Umbilical cord (tissue), 1 donor: ENCODE measurements at regions not wholly inside any gene's neighbourhood (a gene's known extent, or its start where the extent isn't known, plus 50 kb on each side); places are given as distances from the start of the nearest gene placed in this dataset.

Experiments
- DNase-seq: peaks from one replicate; pipeline ENCODE4 v3.0.0-alpha.2; 2015; ENCODE audit warnings: low spot score

DNA sequence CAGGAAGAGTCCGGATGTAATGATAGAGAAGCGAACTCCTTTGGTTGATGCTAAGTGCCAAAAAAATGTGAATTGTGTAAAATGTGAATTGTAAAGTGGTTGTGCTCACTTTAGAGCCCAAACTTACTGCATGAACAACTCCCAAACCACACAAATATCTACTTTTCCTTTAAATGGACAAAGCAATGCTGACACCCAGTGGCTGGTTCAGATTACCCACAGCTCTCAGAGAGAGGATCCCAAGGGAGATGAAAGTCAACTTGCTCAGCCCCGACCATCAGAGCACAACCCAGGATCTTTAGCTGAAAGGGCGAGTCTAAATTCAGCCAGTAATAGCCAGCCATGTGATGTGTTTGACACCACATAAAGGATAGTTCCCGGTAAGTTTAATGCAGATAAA is 133.7 kb downstream of the NMUR2 start:
- DNase-seq, result peak; percentile 55

DNA sequence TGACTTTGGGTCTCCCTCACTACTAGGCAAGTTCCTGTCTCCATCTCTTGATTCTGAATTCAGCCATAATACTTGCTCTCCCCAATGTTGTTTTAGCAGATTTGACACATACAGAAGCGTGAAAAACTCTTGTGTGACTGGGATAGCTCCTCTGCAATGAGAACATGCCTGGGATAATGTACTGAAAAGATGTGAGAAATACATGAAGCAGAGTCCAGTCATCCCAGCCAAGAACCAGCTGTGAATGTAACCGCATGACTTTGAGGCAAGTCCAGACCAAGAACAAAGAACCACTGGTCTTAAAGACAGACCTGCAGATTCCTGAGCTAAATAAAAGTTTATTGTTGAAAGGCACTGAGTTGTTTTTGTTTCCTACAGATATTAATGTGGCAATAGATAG is 135.0 kb downstream of the NMUR2 start:
- DNase-seq, result peak; percentile 30

DNA sequence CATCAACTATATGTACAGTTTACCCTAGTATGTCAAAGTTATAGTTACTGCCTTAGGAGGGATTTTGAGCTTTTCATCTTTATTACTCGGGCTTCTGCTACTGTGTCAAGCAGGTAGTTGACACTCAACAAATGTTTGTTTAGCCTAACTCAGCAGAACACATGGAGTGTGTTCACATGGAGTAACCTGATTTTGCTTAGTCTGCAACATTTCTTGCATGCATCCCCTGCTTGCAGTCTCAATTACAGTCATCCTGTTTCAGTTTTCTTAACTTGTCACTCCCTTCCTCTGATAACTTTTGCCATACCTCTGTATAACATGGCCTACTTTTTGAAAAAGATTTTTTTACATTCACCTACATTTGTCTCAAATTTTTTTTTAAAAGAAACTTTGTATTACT is 135.5 kb downstream of the NMUR2 start:
- no peak for DNase-seq

DNA sequence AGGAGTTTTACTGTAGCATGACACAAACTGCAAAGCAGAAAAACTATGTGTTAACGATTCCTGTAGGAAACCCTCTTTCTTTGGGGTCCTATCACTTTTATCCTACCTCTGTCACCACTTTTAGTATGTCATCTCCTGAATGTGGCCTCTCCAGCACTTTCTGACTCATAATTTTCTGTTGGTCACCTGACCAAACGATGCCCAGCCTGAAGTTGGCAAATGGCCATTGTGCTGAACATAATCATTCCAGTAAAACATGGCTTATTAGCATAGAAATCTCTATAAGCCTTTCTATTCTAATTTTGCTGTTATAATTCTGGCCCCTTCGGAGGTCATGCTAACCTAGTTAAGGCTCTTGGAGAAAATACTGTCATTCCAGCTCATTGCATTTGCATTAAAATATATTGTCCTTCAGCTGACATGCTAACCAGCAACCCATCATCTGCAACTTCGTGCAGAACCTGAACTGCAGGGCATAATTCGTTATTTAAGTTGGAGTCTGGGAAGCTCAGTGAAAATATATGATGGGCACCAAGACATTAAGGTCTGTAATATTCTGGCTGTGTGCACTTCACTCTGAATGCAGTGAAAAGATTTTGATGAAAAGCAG is 140.3 kb downstream of the NMUR2 start:
- DNase-seq, result no peak

DNA sequence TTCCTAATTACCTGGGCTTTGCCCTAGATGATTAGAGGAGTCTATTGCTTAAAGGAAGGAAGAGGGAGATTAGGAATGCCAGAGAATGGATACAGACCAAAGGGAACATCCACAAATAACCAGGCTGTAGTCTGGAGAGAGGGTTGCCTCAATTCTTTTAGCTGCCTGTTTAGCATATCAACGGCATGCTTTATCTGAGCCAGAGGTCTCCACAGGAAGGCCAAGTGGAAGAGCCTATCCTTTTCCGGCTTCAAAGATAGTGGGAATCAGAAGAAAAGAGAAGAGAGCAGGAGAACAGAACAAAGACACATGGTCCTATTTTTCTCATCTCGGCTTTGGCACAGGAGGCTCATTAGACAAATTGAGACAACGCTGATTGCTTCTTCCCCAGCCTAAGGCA is 142.4 kb downstream of the NMUR2 start:
- DNase-seq, result no peak

DNA sequence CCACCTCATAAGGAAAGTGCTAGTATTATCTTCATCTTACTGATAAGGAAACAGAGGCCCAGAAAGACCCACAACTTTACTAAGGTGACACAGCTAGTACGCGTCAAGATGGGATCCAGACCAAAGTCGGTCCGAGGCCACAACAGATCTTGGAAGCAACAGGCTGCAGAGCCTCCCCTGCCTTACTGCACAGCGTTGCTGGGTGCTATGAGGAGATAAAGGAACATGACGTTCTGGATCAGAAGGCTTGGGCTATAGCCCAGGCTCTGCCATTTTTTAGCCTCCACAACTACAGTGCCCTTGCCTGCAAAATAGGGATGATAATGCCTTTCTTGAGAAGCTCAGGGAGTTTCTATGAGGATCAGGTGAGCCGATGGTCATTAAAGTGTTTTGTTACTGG is 144.1 kb downstream of the NMUR2 start:
- DNase-seq, result no peak

DNA sequence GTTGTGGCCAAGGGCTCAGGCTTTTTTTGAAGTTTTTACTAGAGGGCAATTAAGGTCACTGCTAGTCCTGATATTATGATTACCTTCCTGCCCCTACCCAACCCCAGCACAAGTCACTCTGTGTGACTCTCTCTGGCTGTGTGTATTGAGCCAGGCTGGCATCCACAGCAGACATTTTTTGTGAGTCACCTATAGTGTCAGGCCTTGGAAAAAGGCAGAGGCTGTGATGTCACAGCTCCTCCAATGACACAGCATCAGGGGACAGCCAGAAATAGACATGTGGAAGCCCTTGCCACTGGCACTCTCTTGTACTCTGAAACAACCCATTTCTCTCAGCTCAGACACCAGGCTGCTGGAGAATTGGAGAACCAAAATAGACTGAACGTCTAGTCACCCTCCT is 145.4 kb downstream of the NMUR2 start:
- no peak for DNase-seq

DNA sequence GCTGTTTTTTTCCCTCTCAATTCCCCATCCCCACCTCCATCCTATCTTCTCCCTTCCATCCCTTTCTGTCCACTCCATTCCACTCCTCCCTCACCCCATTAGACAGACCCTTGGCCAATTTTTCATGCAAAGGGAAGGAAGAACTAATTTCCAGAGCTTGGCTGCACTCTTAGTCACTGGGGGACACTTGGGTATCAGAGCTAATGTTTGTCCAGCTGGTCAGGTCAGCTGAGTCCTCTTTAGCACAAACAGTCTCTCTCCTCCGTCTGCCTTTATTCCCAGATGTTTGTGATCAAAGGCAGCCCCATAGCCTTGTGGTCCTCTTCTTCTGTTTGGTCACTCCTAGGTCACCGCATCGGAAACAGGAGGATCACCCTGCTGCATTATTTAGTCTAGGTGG is 148.5 kb downstream of the NMUR2 start:
- DNase-seq, result no peak

DNA sequence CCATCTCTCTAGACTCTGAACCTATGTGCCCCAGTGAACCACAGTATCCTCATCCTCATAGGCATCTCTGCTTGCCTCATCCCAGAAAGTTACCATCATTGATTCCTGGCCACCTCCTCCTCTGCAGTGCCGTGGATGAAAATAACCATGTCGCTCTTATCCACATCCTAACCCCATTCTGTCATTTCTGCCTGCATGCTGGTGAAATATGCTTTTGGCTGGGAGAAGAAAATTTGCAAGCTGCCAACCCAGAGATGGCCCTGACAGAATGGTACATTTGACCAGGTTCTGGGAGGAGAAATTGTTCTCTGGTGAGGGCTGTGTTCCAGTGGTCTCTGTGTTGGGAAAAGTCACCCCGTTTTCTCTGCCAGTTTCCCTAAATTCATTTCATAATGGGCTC is 149.7 kb downstream of the NMUR2 start:
- no peak for DNase-seq

DNA sequence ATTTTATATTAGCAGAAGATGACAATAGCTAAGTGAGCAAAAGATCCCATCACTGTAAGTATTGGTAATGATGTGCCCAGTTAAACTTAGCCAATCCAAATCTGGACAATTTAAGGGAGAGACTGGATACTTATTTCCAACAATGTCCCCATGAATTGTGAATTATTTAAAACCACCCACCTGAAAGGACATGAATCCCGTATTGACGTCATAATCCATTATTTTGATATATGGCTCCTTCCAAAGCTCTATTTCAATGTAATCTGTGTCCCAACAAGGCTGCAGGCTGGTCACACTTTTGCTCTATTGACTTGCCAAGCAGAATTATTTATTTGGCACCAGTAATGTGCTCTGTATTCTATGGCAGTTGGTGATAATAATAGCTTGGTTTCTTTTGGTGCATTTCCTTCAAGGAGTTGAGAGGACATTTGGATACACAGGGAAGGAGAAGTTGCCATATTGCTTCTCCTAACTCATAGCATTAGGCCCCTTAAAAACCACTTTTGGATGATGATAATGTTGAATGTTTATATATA is 157.2 kb downstream of the NMUR2 start:
- no peak for DNase-seq

DNA sequence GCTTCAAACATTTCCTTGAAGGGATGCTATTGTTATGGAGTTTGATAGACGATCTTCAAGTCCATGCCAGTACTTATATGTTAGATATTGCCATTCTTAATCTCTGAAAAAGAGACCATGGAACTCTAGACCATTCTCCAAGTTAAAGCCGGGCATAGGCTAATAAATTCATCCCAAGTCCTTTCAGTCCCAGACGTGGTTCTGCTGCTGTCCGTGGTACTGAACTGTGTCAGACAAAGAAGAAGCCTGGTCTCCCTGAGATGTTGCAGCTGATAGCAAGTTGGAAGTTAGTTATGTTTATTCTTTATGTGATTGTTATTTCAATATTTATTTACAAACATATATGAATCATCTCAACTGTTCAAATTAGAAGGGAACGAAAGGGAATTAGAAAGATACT is 158.7 kb downstream of the NMUR2 start:
- DNase-seq, result peak; percentile 39

DNA sequence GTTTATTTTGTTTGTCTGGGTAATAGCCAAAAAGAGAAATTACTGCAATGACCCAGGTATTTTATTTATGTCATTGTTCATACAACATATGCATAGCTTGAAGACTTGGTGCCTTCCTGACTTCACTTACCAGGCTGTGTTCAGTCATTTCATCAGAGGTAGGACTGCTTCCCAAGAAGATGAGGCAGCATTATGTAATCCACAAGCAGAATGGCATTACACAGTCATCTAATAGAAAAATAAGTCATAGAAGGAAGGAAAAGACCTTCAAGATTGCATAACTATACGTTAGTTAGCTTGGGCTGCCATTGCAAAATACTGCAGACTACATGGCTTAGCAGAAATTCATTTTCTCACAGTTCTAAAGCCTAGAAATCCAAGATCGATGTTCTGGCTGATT is 167.5 kb downstream of the NMUR2 start:
- DNase-seq, result no peak

DNA sequence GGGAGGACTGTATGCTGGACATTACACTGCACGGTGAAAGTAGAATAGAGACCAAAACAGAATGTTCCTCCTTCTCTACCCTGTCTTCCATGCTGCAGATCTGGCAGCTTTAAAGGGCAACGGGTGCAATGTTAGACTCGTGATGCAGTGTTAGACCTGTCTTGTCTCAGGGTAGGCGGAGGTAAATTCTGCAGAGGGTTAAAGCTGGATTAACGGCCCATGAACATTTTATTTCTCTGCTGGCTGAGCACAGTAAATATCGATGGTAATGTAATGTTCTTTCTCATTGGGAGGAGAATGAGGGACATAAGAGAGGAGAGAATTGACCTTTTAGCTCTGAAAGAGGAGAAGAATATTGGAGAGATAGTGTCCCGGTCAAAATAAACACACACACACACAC is 178.9 kb downstream of the NMUR2 start:
- no peak for DNase-seq

DNA sequence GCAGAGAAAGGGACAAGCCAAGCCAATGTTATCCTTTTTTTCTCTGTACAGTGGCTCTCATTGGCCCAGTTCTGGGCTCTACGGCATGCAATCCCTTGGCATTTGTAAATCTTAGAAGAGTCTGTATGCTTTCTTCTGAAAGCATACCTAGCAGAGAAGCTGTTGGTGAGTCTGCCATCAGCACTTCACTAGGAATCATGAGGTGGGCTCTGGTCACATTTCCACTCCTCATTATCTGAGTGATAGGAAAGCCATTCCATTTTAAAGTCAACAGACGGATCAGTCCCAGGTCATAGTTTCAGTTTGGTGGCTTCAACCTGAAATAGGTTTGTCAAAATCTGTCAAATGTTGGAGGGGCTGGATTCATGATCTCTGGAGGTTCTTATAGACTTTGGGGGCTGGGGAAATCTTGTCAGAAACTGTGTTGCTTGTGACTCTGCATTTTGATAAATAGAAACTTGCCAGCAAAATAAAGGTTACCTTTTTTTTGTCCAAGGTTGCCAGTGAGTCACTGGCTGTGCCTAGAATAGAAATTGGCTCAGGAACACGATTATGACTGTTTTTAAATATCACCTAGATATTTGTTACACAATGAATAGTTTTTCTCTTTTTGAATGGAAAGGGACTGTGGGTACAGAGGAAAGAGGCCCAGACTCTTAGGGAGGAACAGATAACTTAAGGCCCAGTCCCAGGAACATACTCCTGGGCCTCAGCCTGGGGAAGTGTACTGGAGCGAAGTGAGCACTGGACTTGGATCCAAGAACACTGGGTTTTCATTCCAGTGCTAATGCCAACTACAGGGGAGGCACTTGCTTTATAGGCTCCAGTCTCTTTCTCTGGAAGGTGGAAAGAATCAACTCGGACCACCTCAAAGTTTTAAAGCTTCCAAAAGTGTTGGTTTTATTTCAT is 183.1 kb downstream of the NMUR2 start:
- DNase-seq, result no peak

DNA sequence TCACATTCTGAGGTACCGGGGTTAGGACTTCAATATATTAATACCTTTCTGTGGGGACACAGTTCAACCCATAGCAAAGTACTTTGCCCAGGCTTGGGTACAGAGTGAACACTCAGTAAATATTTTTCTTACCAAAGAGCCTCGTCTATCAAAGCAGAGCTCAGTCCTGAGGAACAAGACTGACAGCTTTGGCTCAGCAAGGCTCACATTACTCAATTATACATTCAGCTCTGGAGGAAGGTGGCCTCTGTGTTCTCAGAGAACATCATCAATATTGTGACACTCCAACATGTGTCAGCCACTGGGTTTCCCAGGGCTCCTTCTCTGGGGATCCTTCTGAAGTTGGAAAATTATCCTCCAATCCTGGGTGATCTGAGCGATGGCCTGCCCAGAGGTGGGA is 186.4 kb downstream of the NMUR2 start:
- no peak for DNase-seq

DNA sequence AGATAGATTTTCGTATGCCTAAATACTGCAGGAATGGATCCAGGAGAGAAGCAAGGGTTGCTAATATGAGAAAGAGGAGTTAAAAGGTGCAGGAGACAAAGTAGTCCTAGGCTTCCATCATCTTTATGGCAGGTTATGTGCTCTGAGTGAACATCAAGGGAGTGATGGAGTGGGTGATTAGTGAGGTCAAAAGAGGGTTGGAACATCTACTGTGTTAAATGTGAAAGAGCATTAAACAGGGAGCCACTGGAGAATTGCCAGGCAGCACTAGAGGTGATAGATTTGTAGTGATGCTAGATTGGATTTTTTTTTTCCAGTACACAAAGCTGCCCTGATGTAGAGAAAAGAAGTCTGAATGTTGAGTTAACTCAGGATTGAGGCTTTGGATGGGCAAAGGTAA is 199.3 kb downstream of the NMUR2 start:
- no peak for DNase-seq

DNA sequence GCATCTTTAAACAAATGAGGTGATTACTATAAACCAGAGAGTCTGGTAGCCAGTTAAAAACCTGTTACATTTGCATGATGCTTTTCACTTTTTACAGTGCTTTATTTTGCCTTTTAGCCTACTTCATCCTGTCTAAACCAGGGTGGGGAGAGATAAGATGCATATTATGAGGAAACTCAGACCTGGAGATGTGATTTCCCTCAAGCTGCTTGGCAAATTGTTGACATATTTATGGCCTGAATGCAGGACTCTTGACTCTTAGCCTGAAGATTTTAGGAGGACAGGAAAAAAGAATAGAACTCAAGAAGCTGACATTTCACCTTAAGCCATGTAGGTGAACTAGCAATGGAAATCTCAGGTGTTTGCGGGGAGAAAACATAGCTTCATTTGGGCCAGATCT is 202.8 kb downstream of the NMUR2 start:
- peak; percentile 4 for DNase-seq

DNA sequence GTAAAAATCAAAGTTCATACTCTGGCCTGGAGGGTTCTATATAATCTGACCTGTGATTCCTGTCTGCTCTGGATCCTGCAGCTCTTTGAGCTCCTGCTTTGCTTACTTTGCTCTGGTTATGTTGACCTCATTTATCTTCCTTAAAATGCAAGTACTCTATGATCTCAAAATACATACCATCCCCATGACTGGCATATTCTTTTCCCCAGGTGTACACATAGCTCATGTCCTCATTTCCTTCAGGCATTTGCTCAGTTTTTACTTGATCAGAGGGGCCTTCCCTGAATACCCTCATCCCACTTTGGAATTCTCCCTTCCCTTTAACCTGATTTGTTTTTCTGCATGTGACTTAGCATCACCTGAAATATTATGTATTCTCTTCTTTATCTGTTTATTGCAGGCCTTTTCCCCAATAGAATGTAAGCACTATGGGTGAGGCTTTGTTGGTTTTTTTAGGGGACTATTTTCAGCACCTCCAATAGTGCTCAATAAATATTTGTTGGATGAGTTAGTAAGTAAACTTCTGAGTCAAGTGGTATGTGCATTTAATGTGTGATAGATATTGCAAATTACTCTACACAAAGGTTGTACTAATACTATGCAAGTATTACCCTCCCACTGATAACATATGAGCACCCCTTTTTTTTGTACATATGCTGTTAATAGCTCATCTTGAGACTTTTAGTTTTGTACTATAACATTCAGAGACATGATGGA is 211.5 kb downstream of the NMUR2 start:
- no peak for DNase-seq

DNA sequence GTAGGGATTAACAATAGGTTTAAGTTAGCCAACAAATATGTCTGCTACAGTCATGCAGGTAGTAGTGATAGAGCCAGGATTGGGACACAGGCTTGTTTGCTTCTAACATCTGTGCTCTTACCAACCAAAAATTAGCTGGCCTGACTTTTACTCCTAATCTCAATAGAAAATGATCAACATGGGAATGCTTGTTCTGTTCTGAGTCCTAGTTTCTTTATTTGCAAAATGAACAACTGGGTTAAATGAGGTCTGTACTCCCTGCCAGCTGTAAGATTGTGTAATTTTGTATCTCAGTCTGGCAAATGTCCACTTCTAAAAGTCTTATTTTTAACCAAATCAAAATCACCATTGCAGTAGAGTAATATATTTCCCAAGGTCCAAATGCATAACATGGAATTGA is 216.8 kb downstream of the NMUR2 start:
- no peak for DNase-seq

DNA sequence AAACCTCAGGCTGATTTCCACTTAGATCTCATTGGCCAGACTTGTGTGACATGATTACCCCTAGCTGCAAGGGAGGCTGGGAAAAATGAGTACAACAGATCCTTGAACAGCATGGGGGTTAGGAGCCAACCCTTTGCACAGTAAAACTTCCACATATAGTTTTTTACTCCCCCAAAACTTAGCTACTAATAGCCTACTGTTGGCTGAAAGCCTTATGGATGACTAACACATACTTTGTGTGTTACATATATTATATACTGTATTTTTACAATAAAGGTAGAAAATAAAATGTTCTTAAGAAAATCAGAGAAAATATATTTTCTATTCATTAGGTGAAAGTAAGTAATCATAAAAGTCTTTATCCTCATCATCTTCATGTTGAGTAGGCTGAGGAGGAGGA is 217.4 kb downstream of the NMUR2 start:
- DNase-seq, result no peak

DNA sequence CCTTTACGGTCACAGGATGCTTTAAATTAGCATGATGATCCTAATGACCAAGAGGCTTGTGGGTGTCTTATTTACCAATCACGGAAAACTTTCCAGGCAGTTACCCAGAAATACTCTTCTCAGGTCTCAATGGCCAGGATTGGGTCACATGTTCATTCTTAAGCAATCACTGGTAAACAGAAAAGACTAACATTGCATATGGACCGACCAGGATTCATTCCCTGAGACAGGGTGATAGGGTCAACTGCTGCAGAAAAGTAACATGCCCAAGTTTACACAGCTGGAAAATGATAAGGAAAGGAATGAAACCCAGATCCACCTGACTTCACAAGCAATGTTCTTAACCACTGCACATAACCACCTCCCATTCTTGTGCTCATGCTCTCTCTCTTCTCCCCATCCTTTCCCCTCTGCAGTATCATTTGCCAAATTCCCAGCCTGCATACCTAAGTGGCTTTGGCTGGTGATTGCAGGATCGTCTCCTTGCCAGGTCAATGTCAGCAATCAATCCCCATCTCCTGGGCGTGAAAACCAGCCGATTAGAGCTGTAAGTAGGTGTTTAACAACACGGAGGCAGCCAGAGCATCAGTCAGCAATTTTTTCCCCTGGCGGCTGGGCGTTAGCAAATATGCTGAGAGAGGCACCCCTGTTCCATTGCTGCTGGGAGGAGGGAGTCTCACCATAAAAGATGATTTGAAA is 219.4 kb downstream of the NMUR2 start:
- no peak for DNase-seq

DNA sequence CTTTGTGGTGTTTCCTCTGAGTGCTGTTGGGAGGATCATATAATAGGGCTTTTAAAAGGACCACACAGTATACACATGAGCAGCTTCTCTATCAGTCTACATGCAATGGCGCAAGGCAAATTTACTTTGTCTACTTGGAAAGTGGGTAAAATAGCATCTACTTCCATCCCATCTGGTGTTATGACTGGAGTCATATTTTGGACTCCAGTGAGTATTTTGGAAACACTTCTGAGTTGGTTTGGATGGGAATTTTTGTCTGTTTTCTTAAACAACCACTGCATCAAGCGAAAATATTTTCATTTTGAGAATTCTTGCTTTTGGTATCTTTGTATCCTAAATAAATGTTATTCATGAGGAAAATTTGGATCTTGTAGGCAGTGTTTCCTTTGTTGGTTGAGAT is 220.8 kb downstream of the NMUR2 start:
- DNase-seq, result no peak
